Right ventricle myocardium inferior (tissue), 1 donor: ENCODE measurements at regions not wholly inside any gene's neighbourhood (a gene's known extent, or its start where the extent isn't known, plus 50 kb on each side); places are given as distances from the start of the nearest gene placed in this dataset.
"Not testable (repeated sequence)": the region's sequence is repeated elsewhere in the genome, so short reads cannot be mapped to it uniquely, and the experiment has no call there.

Experiments
- ATAC-seq: fragments of 200-7000 bp; cut with Tn5 transposase; one replicate; pipeline ENCODE4 v1.9.1; 2020; ENCODE audit warnings: mild to moderate bottlenecking, moderate library complexity
- DNase-seq: peaks from one replicate; pipeline ENCODE4 v3.0.0; 2021; ENCODE audit errors: missing footprints
- intact Hi-C: fragments of 100-400 bp; cut with DNase I; formaldehyde crosslinking; loops from one replicate; pipeline ENCODE4 v1.11.0; 2022
- donor health status: DM: no; HTN: yes; CAD: no; lungs with severe emphysema.

- DNase-seq, intact Hi-C loops, ATAC-seq: not testable (repeated sequence)
Observed at GRCh38 chr2:91562184-91562583, 2870.7 kb downstream of the RPIA start.

GRCh38 chr2:91564700-91565099, 2873.2 kb downstream of the RPIA start:
- intact Hi-C loops, ATAC-seq, DNase-seq: not testable (repeated sequence)

- ATAC-seq, DNase-seq, intact Hi-C loops: not testable (repeated sequence)
Observed at GRCh38 chr2:91565689-91566430, 2874.4 kb downstream of the RPIA start.

GRCh38 chr2:91566611-91567010, 2875.1 kb downstream of the RPIA start:
- intact Hi-C loops, DNase-seq, ATAC-seq: not testable (repeated sequence)

GRCh38 chr2:91567546-91568335, 2876.3 kb downstream of the RPIA start:
- DNase-seq, ATAC-seq, intact Hi-C loops: not testable (repeated sequence)

- DNase-seq, result not testable (repeated sequence)
Observed at GRCh38 chr2:91568391-91569338, 2877.2 kb downstream of the RPIA start.

GRCh38 chr2:91571239-91571923, 2879.9 kb downstream of the RPIA start:
- intact Hi-C loops, ATAC-seq, DNase-seq: not testable (repeated sequence)

More at GRCh38 chr2:91568391-91569338, 2877.2 kb downstream of the RPIA start:
- intact Hi-C loops, ATAC-seq: not testable (repeated sequence)

GRCh38 chr2:91573018-91573417, 2881.5 kb downstream of the RPIA start:
- DNase-seq, intact Hi-C loops, ATAC-seq: not testable (repeated sequence)

- ATAC-seq, DNase-seq, intact Hi-C loops: not testable (repeated sequence)
Observed at GRCh38 chr2:91573755-91574154, 2882.3 kb downstream of the RPIA start.

- intact Hi-C loops, DNase-seq, ATAC-seq: not testable (repeated sequence)
Observed at GRCh38 chr2:91574255-91574654, 2882.8 kb downstream of the RPIA start.

- ATAC-seq, intact Hi-C loops, DNase-seq: not testable (repeated sequence)
Observed at GRCh38 chr2:91575701-91576100, 2884.2 kb downstream of the RPIA start.

- intact Hi-C loops, DNase-seq, ATAC-seq: not testable (repeated sequence)
Observed at GRCh38 chr2:91577406-91577805, 2885.9 kb downstream of the RPIA start.

GRCh38 chr2:91578678-91579077, 2887.2 kb downstream of the RPIA start:
- DNase-seq, intact Hi-C loops, ATAC-seq: not testable (repeated sequence)

- DNase-seq, intact Hi-C loops, ATAC-seq: not testable (repeated sequence)
Observed at GRCh38 chr2:91579555-91579954, 2888.1 kb downstream of the RPIA start.

GRCh38 chr2:91580043-91580442, 2888.6 kb downstream of the RPIA start:
- ATAC-seq, DNase-seq, intact Hi-C loops: not testable (repeated sequence)

- intact Hi-C loops, DNase-seq, ATAC-seq: not testable (repeated sequence)
Observed at GRCh38 chr2:91587098-91587497, 2895.6 kb downstream of the RPIA start.

- DNase-seq, intact Hi-C loops, ATAC-seq: not testable (repeated sequence)
Observed at GRCh38 chr2:91587908-91588535, 2896.5 kb downstream of the RPIA start.
